SJSA1 (cell line): ENCODE measurements at regions not wholly inside any gene's neighbourhood (a gene's known extent, or its start where the extent isn't known, plus 50 kb on each side); places are given as distances from the start of the nearest gene placed in this dataset.

Experiments
- DNase-seq, 2 experiments: peaks; one replicate each; pipeline ENCODE4 v3.0.0-alpha.2; 2015 to 2020; ENCODE audit warnings: low spot score in 2 of 2, low read depth in 1 of 2
- H3K27ac ChIP-seq: fragments of 250-450 bp; sonication (Bioruptor Pico); 2 replicates; pipeline ENCODE4 v1.5.1; 2020; ENCODE audit warnings: mild to moderate bottlenecking, moderate library complexity
- H3K27me3 ChIP-seq: fragments of 250-450 bp; sonication (Bioruptor Pico); replicated peaks from 2 replicates; pipeline ENCODE4 v1.5.1; 2020; ENCODE audit warnings: mild to moderate bottlenecking, moderate library complexity
- H3K36me3 ChIP-seq: fragments of 250-450 bp; sonication (Bioruptor Pico); 2 replicates; pipeline ENCODE4 v1.5.1; 2020; ENCODE audit warnings: mild to moderate bottlenecking
- H3K4me1 ChIP-seq: fragments of 250-450 bp; sonication (Bioruptor Pico); replicated peaks from 2 replicates; pipeline ENCODE4 v1.6.1; 2021; ENCODE audit warnings: mild to moderate bottlenecking
- H3K4me3 ChIP-seq: fragments of 250-450 bp; sonication (Bioruptor Pico); 2 replicates; pipeline ENCODE4 v1.5.1; 2020; ENCODE audit warnings: mild to moderate bottlenecking
- H3K9me3 ChIP-seq: fragments of 250-450 bp; sonication (Bioruptor Pico); replicated peaks from 2 replicates; pipeline ENCODE4 v1.5.1; 2020; ENCODE audit warnings: mild to moderate bottlenecking

GRCh38 chr14:22079766-22080165, 406.1 kb upstream of the OR4E1 start:
- Histone ChIP-seq H3K9me3 (no peaks in the 10 kb centered on the region), H3K27ac (no peak overlapping the region), H3K36me3 (no peaks in the 10 kb centered on the region), H3K4me3 (no peak overlapping the region), H3K4me1 (no peaks in the 10 kb centered on the region), H3K27me3 (no peaks in the 10 kb centered on the region)
- DNase-seq: no peak

DNA sequence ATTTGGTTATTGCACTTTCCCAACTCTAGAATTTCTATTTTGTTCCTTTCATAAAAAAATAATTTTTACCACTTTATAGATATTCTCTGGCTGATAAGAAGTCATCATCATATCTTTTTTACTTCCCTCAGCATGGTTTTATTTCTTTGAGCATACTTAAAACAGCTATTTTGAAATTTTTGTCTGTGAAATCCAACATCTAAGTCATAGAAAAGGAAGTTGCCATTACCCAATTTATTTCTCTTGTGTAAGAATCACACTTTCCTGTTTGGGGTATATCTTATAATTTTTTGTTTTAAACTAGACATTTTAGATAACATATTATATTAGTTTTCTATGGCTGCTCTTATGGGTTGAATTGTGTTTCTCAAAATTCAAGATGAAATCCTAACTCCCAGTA, 400.2 kb upstream of the OR4E1 start:
- Histone ChIP-seq H3K9me3 (no peaks in the 10 kb centered on the region), H3K27me3 (no peaks in the 10 kb centered on the region), H3K4me1 (no peaks in the 10 kb centered on the region), H3K27ac (no peak overlapping the region), H3K36me3 (no peaks in the 10 kb centered on the region), H3K4me3 (no peak overlapping the region)
- no peak for DNase-seq

DNA sequence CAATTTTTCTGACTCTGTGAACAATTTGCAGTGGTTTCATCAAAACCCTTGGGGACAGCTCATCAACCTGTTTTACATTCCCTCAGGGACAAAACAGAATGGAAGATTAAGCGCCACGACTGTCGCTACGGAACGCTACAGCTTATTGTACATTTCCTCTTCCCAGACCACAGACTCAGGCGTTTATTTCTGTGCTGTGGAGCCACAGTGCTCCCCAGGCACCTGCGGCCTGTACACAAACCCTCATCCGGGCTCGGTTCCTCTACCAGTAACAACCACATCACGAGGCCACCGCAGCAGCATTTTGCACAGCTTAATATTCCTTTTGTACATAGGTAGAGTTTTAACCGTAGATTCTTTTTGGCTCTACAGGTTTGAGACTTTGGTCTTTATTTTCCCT, 397.4 kb upstream of the OR4E1 start:
- DNase-seq: no peak
- H3K27me3 ChIP-seq: peaks cover 5% of the 10 kb centered on the region; the same call in 1 of the 2 replicates
- H3K36me3 ChIP-seq: no peaks in the 10 kb centered on the region
- H3K4me3 ChIP-seq: no peak overlapping the region
- H3K4me1 ChIP-seq: no peaks in the 10 kb centered on the region
- H3K27ac ChIP-seq: no peak overlapping the region
- no peaks in the 10 kb centered on the region for H3K9me3 ChIP-seq

GRCh38 chr14:22070119-22070982, 396.7 kb upstream of the OR4E1 start:
- Histone ChIP-seq H3K27ac (no peak overlapping the region), H3K4me3 (no peak overlapping the region), H3K36me3 (no peaks in the 10 kb centered on the region), H3K9me3 (no peaks in the 10 kb centered on the region), H3K27me3 (peaks cover 5% of the 10 kb centered on the region; the same call in 1 of the 2 replicates), H3K4me1 (no peaks in the 10 kb centered on the region)
- DNase-seq: no peak

DNA sequence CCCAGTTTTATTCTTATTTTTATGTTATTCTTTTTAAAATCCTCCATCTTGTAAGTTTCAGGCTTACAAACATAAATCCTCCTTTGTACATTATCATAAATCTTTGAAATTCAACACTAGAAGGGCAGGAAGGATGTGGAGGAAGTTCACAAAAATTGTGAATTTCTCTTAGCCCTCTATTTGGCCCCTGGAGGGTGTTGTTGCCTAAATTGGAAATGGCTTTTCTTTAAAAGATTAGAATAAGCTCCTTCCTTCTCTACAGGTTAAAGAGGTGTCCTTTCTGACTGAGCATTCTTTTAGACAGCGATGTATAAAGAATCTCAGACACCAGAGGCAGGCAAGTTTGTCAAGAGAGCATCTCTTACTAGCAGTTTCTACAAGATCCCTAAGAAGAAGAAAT, 391.7 kb upstream of the OR4E1 start:
- no peaks in the 10 kb centered on the region for H3K9me3 ChIP-seq
- no peak overlapping the region for H3K4me3 ChIP-seq
- H3K27me3 ChIP-seq: peaks cover 5% of the 10 kb centered on the region; the same call in 1 of the 2 replicates
- no peak for DNase-seq
- H3K27ac ChIP-seq: no peak overlapping the region
- no peaks in the 10 kb centered on the region for H3K36me3 ChIP-seq
- no peaks in the 10 kb centered on the region for H3K4me1 ChIP-seq

DNA sequence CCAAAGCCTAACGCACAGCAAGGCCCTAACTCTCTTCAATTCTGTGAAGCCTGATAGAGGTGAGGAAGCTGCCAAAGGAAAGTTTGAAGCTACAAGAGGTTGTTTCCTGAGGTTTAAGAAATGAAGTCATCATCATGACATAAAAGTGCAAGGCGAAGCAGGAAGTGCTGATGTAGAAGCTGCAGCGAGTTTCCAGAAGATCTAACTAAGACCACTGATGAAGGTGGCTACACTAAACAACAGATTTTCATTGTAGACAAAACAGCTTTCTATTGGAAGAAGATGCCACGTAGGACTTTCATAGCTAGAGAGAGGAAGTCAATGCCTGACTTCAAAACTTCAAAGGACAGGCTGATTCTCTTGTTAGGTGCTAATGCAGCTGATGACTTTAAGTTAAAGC, 385.6 kb upstream of the OR4E1 start:
- 0 out of 2 replicates have a peak, but pooled peaks cover 3% of the 10 kb centered on the region for H3K27me3 ChIP-seq
- H3K36me3 ChIP-seq: no peaks in the 10 kb centered on the region
- DNase-seq: no peak
- H3K4me3 ChIP-seq: no peak overlapping the region
- no peaks in the 10 kb centered on the region for H3K4me1 ChIP-seq
- H3K9me3 ChIP-seq: no peaks in the 10 kb centered on the region
- H3K27ac ChIP-seq: no peak overlapping the region

DNA sequence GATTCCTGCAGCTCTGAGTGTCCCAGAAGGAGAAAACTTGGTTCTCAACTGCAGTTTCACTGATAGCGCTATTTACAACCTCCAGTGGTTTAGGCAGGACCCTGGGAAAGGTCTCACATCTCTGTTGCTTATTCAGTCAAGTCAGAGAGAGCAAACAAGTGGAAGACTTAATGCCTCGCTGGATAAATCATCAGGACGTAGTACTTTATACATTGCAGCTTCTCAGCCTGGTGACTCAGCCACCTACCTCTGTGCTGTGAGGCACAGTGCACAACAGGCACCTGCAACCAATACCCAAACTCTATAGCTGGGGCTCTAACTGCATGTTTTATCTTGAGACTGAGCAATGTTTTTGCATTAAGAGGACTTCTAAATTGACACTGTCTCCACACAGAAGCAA, 379.2 kb upstream of the OR4E1 start:
- Histone ChIP-seq H3K4me3 (no peak overlapping the region), H3K27me3 (0 out of 2 replicates have a peak, but pooled peaks cover 3% of the 10 kb centered on the region), H3K4me1 (no peaks in the 10 kb centered on the region), H3K27ac (no peak overlapping the region), H3K36me3 (no peaks in the 10 kb centered on the region), H3K9me3 (no peaks in the 10 kb centered on the region)
- DNase-seq: no peak

GRCh38 chr14:22047115-22047514, 373.5 kb upstream of the OR4E1 start:
- H3K27ac ChIP-seq: no peak overlapping the region
- DNase-seq: no peak

DNA sequence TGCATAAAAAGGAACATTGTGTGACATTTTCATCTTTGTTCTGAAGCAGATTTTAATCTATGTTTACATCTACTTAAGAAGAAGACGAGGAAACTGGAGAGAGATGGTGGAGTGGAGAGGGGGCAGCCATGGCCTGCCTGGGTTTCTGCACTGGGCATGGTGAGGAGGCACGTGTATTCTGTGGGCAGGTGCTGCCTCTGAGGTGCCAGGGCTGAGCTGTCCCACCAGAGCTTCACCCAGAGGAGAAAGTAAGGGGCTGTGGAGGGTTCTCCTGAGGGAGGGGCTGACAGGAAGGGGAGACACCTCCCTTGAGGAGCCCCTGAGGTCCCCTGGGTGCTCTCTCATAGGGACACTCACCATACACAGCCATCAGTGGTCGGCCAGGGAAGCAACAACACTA, 372.4 kb upstream of the OR4E1 start:
- H3K27ac ChIP-seq: no peak overlapping the region
- no peaks in the 10 kb centered on the region for H3K4me1 ChIP-seq
- H3K27me3 ChIP-seq: no peaks in the 10 kb centered on the region
- no peak for DNase-seq
- no peaks in the 10 kb centered on the region for H3K36me3 ChIP-seq
- H3K9me3 ChIP-seq: no peaks in the 10 kb centered on the region
- H3K4me3 ChIP-seq: no peak overlapping the region

More at GRCh38 chr14:22047115-22047514, 373.5 kb upstream of the OR4E1 start:
- Histone ChIP-seq H3K9me3 (no peaks in the 10 kb centered on the region), H3K4me3 (no peak overlapping the region), H3K36me3 (no peaks in the 10 kb centered on the region), H3K4me1 (no peaks in the 10 kb centered on the region), H3K27me3 (no peaks in the 10 kb centered on the region)

- H3K36me3 ChIP-seq: no peaks in the 10 kb centered on the region
- no peak overlapping the region for H3K27ac ChIP-seq
- no peaks in the 10 kb centered on the region for H3K27me3 ChIP-seq
- H3K4me1 ChIP-seq: no peaks in the 10 kb centered on the region
- H3K9me3 ChIP-seq: no peaks in the 10 kb centered on the region
- DNase-seq: no peak
- H3K4me3 ChIP-seq: no peak overlapping the region
Observed at GRCh38 chr14:22044193-22044592, 370.6 kb upstream of the OR4E1 start.

DNA sequence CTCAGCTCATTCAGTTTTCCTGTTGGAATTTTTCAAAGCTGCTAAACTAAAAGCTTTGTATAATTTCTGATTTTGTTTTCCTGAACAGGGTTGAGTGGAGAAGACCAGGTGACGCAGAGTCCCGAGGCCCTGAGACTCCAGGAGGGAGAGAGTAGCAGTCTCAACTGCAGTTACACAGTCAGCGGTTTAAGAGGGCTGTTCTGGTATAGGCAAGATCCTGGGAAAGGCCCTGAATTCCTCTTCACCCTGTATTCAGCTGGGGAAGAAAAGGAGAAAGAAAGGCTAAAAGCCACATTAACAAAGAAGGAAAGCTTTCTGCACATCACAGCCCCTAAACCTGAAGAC, 367.1 kb upstream of the OR4E1 start:
- no peaks in the 10 kb centered on the region for H3K9me3 ChIP-seq
- no peak for DNase-seq
- H3K27ac ChIP-seq: no peak overlapping the region
- no peaks in the 10 kb centered on the region for H3K36me3 ChIP-seq
- H3K27me3 ChIP-seq: no peaks in the 10 kb centered on the region
- H3K4me3 ChIP-seq: no peak overlapping the region
- H3K4me1 ChIP-seq: no peaks in the 10 kb centered on the region

DNA sequence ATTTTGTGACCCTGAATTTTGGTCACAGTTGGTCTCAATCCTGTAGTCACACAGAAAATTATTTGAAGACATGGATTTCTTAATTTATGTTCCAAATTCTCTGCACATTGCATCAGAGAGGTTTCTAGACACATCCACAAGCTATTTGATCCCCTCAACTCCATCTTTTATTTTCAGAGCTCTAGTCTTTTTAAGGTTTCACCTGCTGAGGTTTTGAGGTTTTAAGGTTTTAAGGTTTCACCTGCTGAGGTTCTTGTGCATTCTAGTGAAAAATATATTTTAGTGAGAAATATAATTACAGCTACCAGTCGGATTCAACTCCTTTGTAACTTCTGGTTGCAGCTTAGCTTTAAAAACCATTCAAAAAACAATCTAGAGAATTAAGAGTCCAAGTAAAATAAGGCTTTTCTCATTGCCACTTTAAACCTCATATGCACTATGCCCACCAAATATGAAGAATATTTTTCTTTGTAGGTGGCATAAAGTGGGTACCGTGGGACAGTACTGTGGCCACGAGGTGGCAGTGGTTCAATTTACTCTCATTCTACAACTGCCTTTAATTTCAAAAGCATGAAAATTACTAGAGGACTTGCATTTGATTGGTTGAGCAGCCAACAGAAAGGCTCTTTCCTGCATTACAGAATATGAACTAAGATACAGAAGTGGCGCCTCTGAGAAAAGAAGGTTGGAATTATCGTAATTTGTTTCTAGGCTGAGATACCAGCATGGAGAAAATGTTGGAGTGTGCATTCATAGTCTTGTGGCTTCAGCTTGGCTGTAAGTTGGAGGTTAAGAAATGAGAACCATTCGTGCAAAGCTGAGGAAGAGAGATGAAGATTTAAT, 366.5 kb upstream of the OR4E1 start:
- DNase-seq: no peak
- no peak overlapping the region for H3K4me3 ChIP-seq
- no peaks in the 10 kb centered on the region for H3K36me3 ChIP-seq
- no peak overlapping the region for H3K27ac ChIP-seq
- H3K27me3 ChIP-seq: no peaks in the 10 kb centered on the region
- H3K4me1 ChIP-seq: no peaks in the 10 kb centered on the region
- H3K9me3 ChIP-seq: no peaks in the 10 kb centered on the region

- no peak for DNase-seq
- no peaks in the 10 kb centered on the region for H3K4me1 ChIP-seq
- H3K36me3 ChIP-seq: no peaks in the 10 kb centered on the region
- H3K9me3 ChIP-seq: no peaks in the 10 kb centered on the region
- no peaks in the 10 kb centered on the region for H3K27me3 ChIP-seq
- H3K27ac ChIP-seq: no peak overlapping the region
- no peak overlapping the region for H3K4me3 ChIP-seq
Observed at GRCh38 chr14:22036541-22037239, 363.1 kb upstream of the OR4E1 start.

DNA sequence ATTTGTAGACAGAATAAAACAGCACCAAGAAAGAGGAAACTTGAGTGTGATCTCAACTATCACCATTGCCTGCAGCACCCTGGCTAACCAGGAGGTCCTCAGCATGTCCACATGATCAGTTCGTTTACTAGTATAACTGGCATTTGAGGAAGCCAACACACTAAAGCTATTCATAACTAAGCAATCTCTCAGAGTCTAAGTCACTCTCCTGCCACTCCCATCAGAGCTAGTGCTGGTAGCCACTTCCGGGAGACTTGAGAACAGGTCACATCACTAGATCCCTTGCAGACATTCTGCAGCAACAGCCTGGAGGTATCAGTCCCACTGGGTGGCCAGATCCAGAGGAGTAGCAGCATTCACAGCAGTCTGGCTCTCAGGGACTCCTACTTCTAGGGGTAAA, 352.9 kb upstream of the OR4E1 start:
- no peak for DNase-seq

More for the DNA sequence above, 352.9 kb upstream of the OR4E1 start:
- no peak overlapping the region for H3K4me3 ChIP-seq
- H3K4me1 ChIP-seq: no peaks in the 10 kb centered on the region
- H3K27me3 ChIP-seq: no peaks in the 10 kb centered on the region
- no peaks in the 10 kb centered on the region for H3K9me3 ChIP-seq
- no peak overlapping the region for H3K27ac ChIP-seq
- no peaks in the 10 kb centered on the region for H3K36me3 ChIP-seq
